Neuronal stem cell (in vitro differentiated cells): ENCODE measurements at regions not wholly inside any gene's neighbourhood (a gene's known extent, or its start where the extent isn't known, plus 50 kb on each side); places are given as distances from the start of the nearest gene placed in this dataset.

Experiments used
- DNase-seq: peaks from one replicate; pipeline ENCODE4 v3.0.0-alpha.2; 2013; ENCODE audit warnings: low spot score
- H2AFZ ChIP-seq: one replicate; pipeline ENCODE4 v1.6.1; 2013; ENCODE audit warnings: mild to moderate bottlenecking, low read length, inconsistent platforms
- H2AK5ac ChIP-seq: 2 replicates; pipeline ENCODE4 v1.6.1; 2013; ENCODE audit warnings: low read depth, mild to moderate bottlenecking, inconsistent platforms, low read length, moderate library complexity, mixed read lengths
- H2BK120ac ChIP-seq: 2 replicates; pipeline ENCODE4 v1.6.1; 2013; ENCODE audit warnings: low read depth, mild to moderate bottlenecking, inconsistent platforms, low read length, moderate library complexity, mixed read lengths
- H2BK12ac ChIP-seq: one replicate; pipeline ENCODE4 v1.6.1; 2013; ENCODE audit warnings: low read length, inconsistent platforms
- H2BK15ac ChIP-seq: 2 replicates; pipeline ENCODE4 v1.6.1; 2013; ENCODE audit warnings: mild to moderate bottlenecking, low read length, inconsistent platforms, mixed read lengths
- H2BK5ac ChIP-seq: one replicate; pipeline ENCODE4 v1.6.1; 2013; ENCODE audit warnings: inconsistent platforms, mild to moderate bottlenecking, low read length, moderate library complexity
- H3K14ac ChIP-seq: one replicate; pipeline ENCODE4 v1.6.1; 2013; ENCODE audit warnings: low read length, inconsistent platforms
- H3K18ac ChIP-seq: 2 replicates; pipeline ENCODE4 v1.6.1; 2013; ENCODE audit warnings: low read length, inconsistent platforms
- H3K23ac ChIP-seq: 2 replicates; pipeline ENCODE4 v1.6.1; 2013; ENCODE audit warnings: low read depth, mild to moderate bottlenecking, mixed read lengths, low read length, inconsistent platforms; ENCODE audit not compliant: poor library complexity
- H3K27ac ChIP-seq: replicated peaks from 3 replicates; pipeline ENCODE4 v1.5.1; 2013; ENCODE audit warnings: low read length, inconsistent platforms
- H3K27me3 ChIP-seq, 3 experiments: 2 replicates each; pipeline ENCODE4 v1.6.1; 2013; ENCODE audit warnings: low read length in 3 of 3, mild to moderate bottlenecking in 2 of 3, inconsistent platforms in 1 of 3, low read depth in 1 of 3, mixed read lengths in 1 of 3, moderate library complexity in 1 of 3; ENCODE audit not compliant: control insufficient read depth in 3 of 3, insufficient read depth in 3 of 3
- H3K36me3 ChIP-seq, 2 donors: replicated peaks in 1 of 2; 2 replicates each; pipeline ENCODE4 v1.6.1; 2013; ENCODE audit warnings: low read length in 2 of 2; ENCODE audit not compliant: control insufficient read depth in 2 of 2, insufficient read depth in 2 of 2
- H3K4ac ChIP-seq: 2 replicates; pipeline ENCODE4 v1.6.1; 2013; ENCODE audit warnings: inconsistent platforms, mild to moderate bottlenecking, low read length, moderate library complexity
- H3K4me1 ChIP-seq, 2 donors: 1 replicate in 1 of 2; 2 replicates in 1 of 2; pipeline ENCODE4 v1.6.1; 2013; ENCODE audit warnings: low read length in 2 of 2, low read depth in 1 of 2; ENCODE audit not compliant: control insufficient read depth in 2 of 2, insufficient read depth in 1 of 2
- H3K4me2 ChIP-seq: one replicate; pipeline ENCODE4 v1.6.1; 2013; ENCODE audit warnings: mild to moderate bottlenecking, low read length, inconsistent platforms; ENCODE audit not compliant: insufficient read depth, poor library complexity, severe bottlenecking
- H3K4me3 ChIP-seq, 2 donors: 2 replicates each; pipeline ENCODE4 v1.5.1; 2013; ENCODE audit warnings: low read length in 2 of 2, mild to moderate bottlenecking in 2 of 2, inconsistent platforms in 1 of 2, moderate library complexity in 1 of 2
- H3K79me1 ChIP-seq: one replicate; pipeline ENCODE4 v1.6.1; 2013; ENCODE audit warnings: low read depth, mild to moderate bottlenecking, inconsistent platforms, low read length, moderate library complexity
- H3K9ac ChIP-seq: one replicate; pipeline ENCODE4 v1.6.1; 2013; ENCODE audit warnings: mild to moderate bottlenecking, low read depth, low read length, inconsistent platforms; ENCODE audit not compliant: poor library complexity
- H3K9me3 ChIP-seq, 2 donors: replicated peaks in 1 of 2; 2 replicates each; pipeline versions ENCODE3 to v1.6.1; 2013; ENCODE audit warnings: low read length in 2 of 2, mild to moderate bottlenecking in 2 of 2, inconsistent platforms in 1 of 2, low read depth in 1 of 2, mixed read lengths in 1 of 2, moderate library complexity in 1 of 2; ENCODE audit not compliant: control insufficient read depth in 2 of 2, insufficient read depth in 1 of 2
- H4K8ac ChIP-seq: one replicate; pipeline ENCODE4 v1.6.1; 2013; ENCODE audit warnings: low read depth, mild to moderate bottlenecking, inconsistent platforms, low read length, moderate library complexity
- H4K91ac ChIP-seq: one replicate; pipeline ENCODE4 v1.6.1; 2013; ENCODE audit warnings: low read length, low read depth, mild to moderate bottlenecking, inconsistent platforms; ENCODE audit not compliant: poor library complexity
- WGBS, 2 donors: extraction: QIAGEN DNeasy Blood & Tissue Kit; methylation state at CpG; one replicate each; pipeline ENCODE4 v1.1.7; 2013; ENCODE audit warnings: missing lambda C conversion rate in 2 of 2, mixed read lengths in 1 of 2; ENCODE audit not compliant: insufficient read length in 2 of 2, insufficient replicate concordance in 1 of 2; ENCODE audit errors: extremely low coverage in 2 of 2; 5-methylcytosine and 5-hydroxymethylcytosine counted together

- no peak overlapping the region for H3K14ac ChIP-seq
- H3K36me3 ChIP-seq = no peaks in the 10 kb centered on the region
- H3K4me1 ChIP-seq = no peaks in the 10 kb centered on the region
- no peak for DNase-seq
- no peak overlapping the region for H3K4me2 ChIP-seq
- no peak overlapping the region for H3K9ac ChIP-seq
- H3K79me1 ChIP-seq = no peaks in the 10 kb centered on the region
- H3K4ac ChIP-seq = no peak overlapping the region
- H2BK12ac ChIP-seq = no peak overlapping the region
- H2BK5ac ChIP-seq = no peak overlapping the region
- no peak overlapping the region for H3K4me3 ChIP-seq
- no peak overlapping the region for H3K18ac ChIP-seq
- no peak overlapping the region for H2AFZ ChIP-seq
- no peaks in the 10 kb centered on the region for H3K9me3 ChIP-seq
- no peak overlapping the region for H4K91ac ChIP-seq
- no peak overlapping the region for H3K27ac ChIP-seq
- no peak overlapping the region for H2BK15ac ChIP-seq
- H3K23ac ChIP-seq = no peak overlapping the region
- no peak overlapping the region for H2AK5ac ChIP-seq
- H3K27me3 ChIP-seq = no peaks in the 10 kb centered on the region
- no peak overlapping the region for H2BK120ac ChIP-seq
- no peak overlapping the region for H4K8ac ChIP-seq
These were observed 436.3 kb upstream of the PAPPA start for GRCh38 chr9:115717298-115717697.

GRCh38 chr9:115717711-115718173 lies 435.8 kb upstream of the PAPPA start:
- DNase-seq = no peak
- Histone ChIP-seq H2AFZ (no peak overlapping the region), H3K4me3 (no peak overlapping the region), H3K27me3 (no peaks in the 10 kb centered on the region), H3K4me1 (no peaks in the 10 kb centered on the region), H2AK5ac (no peak overlapping the region), H3K36me3 (no peaks in the 10 kb centered on the region), H2BK15ac (no peak overlapping the region), H3K23ac (no peak overlapping the region), H3K27ac (no peak overlapping the region), H4K91ac (no peak overlapping the region), H3K4me2 (no peak overlapping the region), H3K9me3 (no peaks in the 10 kb centered on the region), H3K18ac (no peak overlapping the region), H4K8ac (no peak overlapping the region), H3K79me1 (no peaks in the 10 kb centered on the region), H2BK120ac (no peak overlapping the region), H3K14ac (no peak overlapping the region), H3K4ac (no peak overlapping the region), H3K9ac (no peak overlapping the region), H2BK12ac (no peak overlapping the region), H2BK5ac (no peak overlapping the region)
- WGBS, 2 donors = no CpG with 5 or more reads among the region's 1 CpG

GRCh38 chr9:115730396-115730795 lies 423.2 kb upstream of the PAPPA start:
- no peaks in the 10 kb centered on the region for H3K27me3 ChIP-seq
- H2BK5ac ChIP-seq = no peak overlapping the region
- no peak overlapping the region for H3K14ac ChIP-seq
- H3K36me3 ChIP-seq = no peaks in the 10 kb centered on the region
- H3K23ac ChIP-seq = no peak overlapping the region
- H3K4me1 ChIP-seq = peaks cover 0 to 1% of the 10 kb centered on the region in 2 donors
- no peak overlapping the region for H3K4me2 ChIP-seq
- no peak overlapping the region for H4K8ac ChIP-seq
- no peak overlapping the region for H4K91ac ChIP-seq
- H2BK120ac ChIP-seq = no peak overlapping the region
- no peak for DNase-seq
- WGBS, 2 donors = no CpG with 5 or more reads among the region's 4 CpGs
- H2AFZ ChIP-seq = no peak overlapping the region
- H2AK5ac ChIP-seq = no peak overlapping the region
- no peak overlapping the region for H3K27ac ChIP-seq
- no peak overlapping the region for H3K9ac ChIP-seq
- no peak overlapping the region for H3K4me3 ChIP-seq
- H2BK15ac ChIP-seq = no peak overlapping the region
- H3K18ac ChIP-seq = no peak overlapping the region
- H2BK12ac ChIP-seq = no peak overlapping the region
- no peaks in the 10 kb centered on the region for H3K9me3 ChIP-seq
- no peaks in the 10 kb centered on the region for H3K79me1 ChIP-seq
- H3K4ac ChIP-seq = no peak overlapping the region

GRCh38 chr9:115730845-115731244 lies 422.7 kb upstream of the PAPPA start:
- no peak overlapping the region for H3K18ac ChIP-seq
- H3K4me1 ChIP-seq = peaks cover 0 to 1% of the 10 kb centered on the region in 2 donors
- H3K27me3 ChIP-seq = no peaks in the 10 kb centered on the region
- H4K8ac ChIP-seq = no peak overlapping the region
- no peaks in the 10 kb centered on the region for H3K79me1 ChIP-seq
- H3K23ac ChIP-seq = no peak overlapping the region
- H2BK12ac ChIP-seq = no peak overlapping the region
- DNase-seq = no peak
- H2AK5ac ChIP-seq = no peak overlapping the region
- no peak overlapping the region for H3K9ac ChIP-seq
- no peak overlapping the region for H3K4me2 ChIP-seq
- H2BK15ac ChIP-seq = no peak overlapping the region
- H3K9me3 ChIP-seq = no peaks in the 10 kb centered on the region
- no peak overlapping the region for H4K91ac ChIP-seq
- H3K4ac ChIP-seq = no peak overlapping the region
- WGBS, 2 donors = 100% methylated on average over 1 of the region's 1 CpG
- H3K4me3 ChIP-seq = no peak overlapping the region
- no peaks in the 10 kb centered on the region for H3K36me3 ChIP-seq
- no peak overlapping the region for H2BK120ac ChIP-seq
- no peak overlapping the region for H2BK5ac ChIP-seq
- no peak overlapping the region for H3K14ac ChIP-seq
- H2AFZ ChIP-seq = no peak overlapping the region
- H3K27ac ChIP-seq = no peak overlapping the region
